ENCODE measurements at regions not wholly inside any gene's neighbourhood (a gene's known extent, or its start where the extent isn't known, plus 50 kb on each side); places are given as distances from the start of the nearest gene placed in this dataset.

DNA sequence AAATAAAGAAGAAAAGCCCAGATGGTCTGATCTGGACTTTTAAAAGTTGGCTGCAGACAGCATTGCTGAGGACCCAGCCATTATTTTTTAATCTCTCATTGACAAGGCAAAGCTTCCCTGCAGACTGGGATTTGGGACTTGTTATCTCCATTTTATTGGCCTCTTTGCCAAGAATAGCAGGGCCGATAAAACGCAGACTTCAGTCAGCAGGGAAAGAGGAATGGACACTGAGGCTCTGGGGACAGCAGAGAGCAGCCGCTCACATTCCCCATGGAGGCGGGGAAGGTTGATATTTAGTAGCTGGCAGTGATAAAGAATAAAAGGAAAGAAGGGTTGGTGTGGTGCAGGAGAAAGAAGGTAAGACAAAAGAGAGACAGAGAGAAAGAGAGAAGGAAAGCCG lies 350.1 kb upstream of the PIK3C3 start:
- POLR2A ChIA-PET: no interaction called here
- H3K27me3 ChIP-seq (ENCODE audit: control insufficient read depth in 2 of 2, insufficient read depth in 2 of 2, low read length in 2 of 2): no peaks in the 10 kb centered on the region
- H2AFZ ChIP-seq (ENCODE audit: low read depth, low read length): no peak overlapping the region
- dilution Hi-C loops (cut with MboI; ENCODE audit: extremely low pct_ligation_motif_present, low sequenced_read_pairs): no loop called here
- intact Hi-C loops (cut with micrococcal nuclease): no loop called here
- CTCF ChIA-PET: no interaction called here
- no peaks in the 10 kb centered on the region for H3K36me3 ChIP-seq (ENCODE audit: control insufficient read depth in 2 of 2, extremely low read depth in 1 of 2, insufficient read depth in 2 of 2, low read length in 2 of 2)
- H3K4me2 ChIP-seq (ENCODE audit: insufficient read depth, low read length): no peak overlapping the region
- H3K27ac ChIP-seq (ENCODE audit: insufficient read depth, low read depth, low read length): no peak overlapping the region
- H3K79me2 ChIP-seq (ENCODE audit: control insufficient read depth, insufficient read depth, low read length): no peaks in the 10 kb centered on the region
- FAIRE-seq (no peak), DNase-seq (ENCODE audit: low read depth, low spot score) (no peak)
- BruUV-seq (replicated peaks): no TSS peak
- no peaks in the 10 kb centered on the region for H3K4me1 ChIP-seq (ENCODE audit: control insufficient read depth, extremely low read depth, insufficient read depth, low read length)
- H3K9me3 ChIP-seq (replicated peaks; ENCODE audit: control insufficient read depth, insufficient read depth, low read length): no peaks in the 10 kb centered on the region
- H3K4me3 ChIP-seq (replicated peaks in 1 of 3; ENCODE audit: insufficient read depth in 1 of 3, low read depth in 1 of 3, low read length in 3 of 3): no peak overlapping the region
- no peaks in the 10 kb centered on the region for H3K9me1 ChIP-seq (replicated peaks; ENCODE audit: control insufficient read depth, extremely low read depth, insufficient read depth, low read length)
- H4K20me1 ChIP-seq (replicated peaks; ENCODE audit: control insufficient read depth, extremely low read depth, insufficient read depth, low read length): no peaks in the 10 kb centered on the region
- H3K9ac ChIP-seq (replicated peaks; ENCODE audit: extremely low read depth, insufficient read depth, low read length): no peak overlapping the region
- no peak for TF ChIP-seq GATA2 (IDR thresholded peaks at IDR 0.05; ENCODE audit: insufficient read depth, insufficient read length, low read depth, low read length)
- no peak for TF ChIP-seq JUN (IDR thresholded peaks at IDR 0.05; ENCODE audit: borderline replicate concordance, insufficient read depth, insufficient read length, low read depth)
- TF ChIP-seq, protein P1, sequence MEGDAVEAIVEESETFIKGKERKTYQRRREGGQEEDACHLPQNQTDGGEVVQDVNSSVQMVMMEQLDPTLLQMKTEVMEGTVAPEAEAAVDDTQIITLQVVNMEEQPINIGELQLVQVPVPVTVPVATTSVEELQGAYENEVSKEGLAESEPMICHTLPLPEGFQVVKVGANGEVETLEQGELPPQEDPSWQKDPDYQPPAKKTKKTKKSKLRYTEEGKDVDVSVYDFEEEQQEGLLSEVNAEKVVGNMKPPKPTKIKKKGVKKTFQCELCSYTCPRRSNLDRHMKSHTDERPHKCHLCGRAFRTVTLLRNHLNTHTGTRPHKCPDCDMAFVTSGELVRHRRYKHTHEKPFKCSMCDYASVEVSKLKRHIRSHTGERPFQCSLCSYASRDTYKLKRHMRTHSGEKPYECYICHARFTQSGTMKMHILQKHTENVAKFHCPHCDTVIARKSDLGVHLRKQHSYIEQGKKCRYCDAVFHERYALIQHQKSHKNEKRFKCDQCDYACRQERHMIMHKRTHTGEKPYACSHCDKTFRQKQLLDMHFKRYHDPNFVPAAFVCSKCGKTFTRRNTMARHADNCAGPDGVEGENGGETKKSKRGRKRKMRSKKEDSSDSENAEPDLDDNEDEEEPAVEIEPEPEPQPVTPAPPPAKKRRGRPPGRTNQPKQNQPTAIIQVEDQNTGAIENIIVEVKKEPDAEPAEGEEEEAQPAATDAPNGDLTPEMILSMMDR (IDR thresholded peaks at IDR 0.05; ENCODE audit: extremely low read depth in 1 of 2, insufficient read depth in 1 of 2, low read depth in 1 of 2, low read length in 2 of 2): no peak
- no peak for TF ChIP-seq POLR2A (IDR thresholded peaks at IDR 0.05; ENCODE audit: low read depth, low read length)
- no peak for TF ChIP-seq EZH2 (IDR thresholded peaks at IDR 0.05; ENCODE audit: borderline replicate concordance, low read depth, low read length, severe bottlenecking)

- no peak for FAIRE-seq
- TF ChIP-seq EZH2 (IDR thresholded peaks at IDR 0.05; ENCODE audit: borderline replicate concordance, low read depth, low read length, severe bottlenecking) (no peak), MAX (IDR thresholded peaks at IDR 0.05; ENCODE audit: insufficient read depth, insufficient read length) (no peak), JUN (IDR thresholded peaks at IDR 0.05; ENCODE audit: borderline replicate concordance, insufficient read depth, insufficient read length, low read depth) (no peak), POLR2AphosphoS5 (IDR thresholded peaks at IDR 0.05; ENCODE audit: insufficient read depth, low read depth, low read length) (no peak), GATA2 (IDR thresholded peaks at IDR 0.05; ENCODE audit: insufficient read depth, insufficient read length, low read depth, low read length) (no peak), FOS (IDR thresholded peaks at IDR 0.05; ENCODE audit: borderline replicate concordance, insufficient read depth, low read length) (no peak), MYC (IDR thresholded peaks at IDR 0.05; ENCODE audit: low read depth, low read length) (no peak), POLR2A (IDR thresholded peaks at IDR 0.05; ENCODE audit: low read depth, low read length) (no peak)
- TF ChIP-seq, protein P1 (IDR thresholded peaks at IDR 0.05; ENCODE audit: extremely low read depth in 1 of 2, insufficient read depth in 1 of 2, low read depth in 1 of 2, low read length in 2 of 2): no peak
- H2AFZ ChIP-seq (ENCODE audit: low read depth, low read length): no peak overlapping the region
- no peak overlapping the region for H3K27ac ChIP-seq (ENCODE audit: insufficient read depth, low read depth, low read length)
- no peak overlapping the region for H3K4me3 ChIP-seq (replicated peaks in 1 of 3; ENCODE audit: insufficient read depth in 1 of 3, low read depth in 1 of 3, low read length in 3 of 3)
- H3K4me2 ChIP-seq (ENCODE audit: insufficient read depth, low read length): no peak overlapping the region
- dilution Hi-C loops (cut with MboI; ENCODE audit: extremely low pct_ligation_motif_present, low sequenced_read_pairs) (no loop called here), intact Hi-C loops (cut with micrococcal nuclease) (no loop called here)
- no TSS peak for BruUV-seq (replicated peaks)
- H3K79me2 ChIP-seq (ENCODE audit: control insufficient read depth, insufficient read depth, low read length): no peaks in the 10 kb centered on the region
- ChIA-PET CTCF (no interaction called here), POLR2A (no interaction called here)
- no peaks in the 10 kb centered on the region for H3K27me3 ChIP-seq (ENCODE audit: control insufficient read depth in 2 of 2, insufficient read depth in 2 of 2, low read length in 2 of 2)
- no peaks in the 10 kb centered on the region for H3K9me1 ChIP-seq (replicated peaks; ENCODE audit: control insufficient read depth, extremely low read depth, insufficient read depth, low read length)
- no peak overlapping the region for H3K9ac ChIP-seq (replicated peaks; ENCODE audit: extremely low read depth, insufficient read depth, low read length)
- no peaks in the 10 kb centered on the region for H3K36me3 ChIP-seq (ENCODE audit: control insufficient read depth in 2 of 2, extremely low read depth in 1 of 2, insufficient read depth in 2 of 2, low read length in 2 of 2)
- H3K4me1 ChIP-seq (ENCODE audit: control insufficient read depth, extremely low read depth, insufficient read depth, low read length): no peaks in the 10 kb centered on the region
- no peaks in the 10 kb centered on the region for H3K9me3 ChIP-seq (replicated peaks; ENCODE audit: control insufficient read depth, insufficient read depth, low read length)
- H4K20me1 ChIP-seq (replicated peaks; ENCODE audit: control insufficient read depth, extremely low read depth, insufficient read depth, low read length): no peaks in the 10 kb centered on the region
- no peak for DNase-seq (ENCODE audit: low read depth, low spot score)
These were observed 353.0 kb upstream of the PIK3C3 start for GRCh38 chr18:41602034-41602433.

All from endothelial cell of umbilical vein (primary cell).